Activated T-helper 17 cell treated with anti-CD3 and anti-CD28 coated beads, Interleukin-2, amount 50 U/mL, for 72 hours (primary cell): ENCODE measurements at regions not wholly inside any gene's neighbourhood (a gene's known extent, or its start where the extent isn't known, plus 50 kb on each side); places are given as distances from the start of the nearest gene placed in this dataset.

Experiments used
- ATAC-seq: fragments of 150-1000 bp; cut with Tn5 transposase; replicated peaks from 2 replicates; pipeline ENCODE4 v1.10.0; 2021; ENCODE audit warnings: mild to moderate bottlenecking, moderate library complexity
- H3K27ac Mint-ChIP-seq: one replicate; pipeline ENCODE4 v1.8.0; 2022; ENCODE audit warnings: mixed read lengths
- H3K27me3 Mint-ChIP-seq: one replicate; pipeline ENCODE4 v1.8.0; 2022; ENCODE audit warnings: mixed read lengths
- H3K36me3 Mint-ChIP-seq: one replicate; pipeline ENCODE4 v1.8.0; 2022; ENCODE audit warnings: low read depth, mild to moderate bottlenecking, mixed read lengths
- H3K4me1 Mint-ChIP-seq: one replicate; pipeline ENCODE4 v1.8.0; 2022; ENCODE audit warnings: mixed read lengths
- H3K4me3 Mint-ChIP-seq: one replicate; pipeline ENCODE4 v1.8.0; 2022; ENCODE audit warnings: mild to moderate bottlenecking, mixed read lengths
- H3K9me3 Mint-ChIP-seq: one replicate; pipeline ENCODE4 v1.8.0; 2022; ENCODE audit warnings: mixed read lengths

DNA sequence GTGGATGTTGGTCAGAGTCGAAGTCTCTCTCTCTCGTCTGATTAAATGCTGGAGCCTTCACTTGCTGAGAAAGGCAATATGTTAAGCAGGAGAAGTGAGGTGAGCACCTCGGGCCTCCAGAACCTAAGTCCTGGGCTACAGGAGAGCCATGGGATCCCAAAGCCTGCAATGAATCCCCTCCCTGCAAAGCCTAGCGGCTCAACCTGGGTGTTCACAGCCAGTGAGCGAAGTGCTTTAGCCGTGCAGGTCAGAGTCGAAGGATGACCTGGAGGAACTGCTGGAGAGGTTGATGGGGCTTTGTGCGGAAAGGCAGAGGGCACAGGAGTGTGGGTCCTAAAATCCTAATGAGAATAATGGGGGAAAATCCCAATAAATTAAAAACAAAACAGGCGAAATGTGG, 267.8 kb downstream of the ENGASE start:
- Mint-ChIP-seq H3K36me3 (no peaks in the 10 kb centered on the region), H3K4me1 (no peaks in the 10 kb centered on the region), H3K9me3 (peaks cover 8% of the 10 kb centered on the region), H3K4me3 (no peak overlapping the region), H3K27me3 (peaks cover 44% of the 10 kb centered on the region), H3K27ac (no peak overlapping the region)
- ATAC-seq: no peak

DNA sequence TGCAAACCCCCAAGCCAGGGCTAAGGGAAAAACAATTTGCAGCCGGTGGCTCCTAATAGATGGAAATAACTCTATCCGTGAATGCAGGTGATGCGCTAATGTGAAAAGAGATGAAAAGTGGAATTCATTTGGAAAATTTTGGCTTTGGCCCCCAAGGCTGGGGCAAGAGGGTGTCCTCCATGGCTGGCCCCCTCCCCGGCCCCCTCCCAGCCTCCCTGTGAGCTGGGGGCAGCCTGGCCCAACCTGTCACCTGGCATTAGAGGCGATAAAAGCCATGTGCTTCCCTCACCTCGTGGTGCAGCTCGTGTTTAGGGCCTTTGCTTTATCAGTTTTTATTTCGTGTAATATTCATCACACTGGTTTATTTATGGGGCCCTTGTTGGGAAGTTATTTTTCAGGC, 267.2 kb downstream of the ENGASE start:
- no peak for ATAC-seq
- Mint-ChIP-seq H3K27ac (no peak overlapping the region), H3K4me3 (no peak overlapping the region), H3K27me3 (peaks cover 39% of the 10 kb centered on the region), H3K36me3 (no peaks in the 10 kb centered on the region), H3K9me3 (peaks cover 8% of the 10 kb centered on the region), H3K4me1 (no peaks in the 10 kb centered on the region)

- H3K9me3 Mint-ChIP-seq: peaks cover 8% of the 10 kb centered on the region
- H3K36me3 Mint-ChIP-seq: no peaks in the 10 kb centered on the region
- H3K27me3 Mint-ChIP-seq: peaks cover 36% of the 10 kb centered on the region
- no peak overlapping the region for H3K27ac Mint-ChIP-seq
- H3K4me1 Mint-ChIP-seq: no peaks in the 10 kb centered on the region
- no peak overlapping the region for H3K4me3 Mint-ChIP-seq
- ATAC-seq: no peak
Measured at GRCh38 chr17:79341222-79341780, 266.7 kb downstream of the ENGASE start.

DNA sequence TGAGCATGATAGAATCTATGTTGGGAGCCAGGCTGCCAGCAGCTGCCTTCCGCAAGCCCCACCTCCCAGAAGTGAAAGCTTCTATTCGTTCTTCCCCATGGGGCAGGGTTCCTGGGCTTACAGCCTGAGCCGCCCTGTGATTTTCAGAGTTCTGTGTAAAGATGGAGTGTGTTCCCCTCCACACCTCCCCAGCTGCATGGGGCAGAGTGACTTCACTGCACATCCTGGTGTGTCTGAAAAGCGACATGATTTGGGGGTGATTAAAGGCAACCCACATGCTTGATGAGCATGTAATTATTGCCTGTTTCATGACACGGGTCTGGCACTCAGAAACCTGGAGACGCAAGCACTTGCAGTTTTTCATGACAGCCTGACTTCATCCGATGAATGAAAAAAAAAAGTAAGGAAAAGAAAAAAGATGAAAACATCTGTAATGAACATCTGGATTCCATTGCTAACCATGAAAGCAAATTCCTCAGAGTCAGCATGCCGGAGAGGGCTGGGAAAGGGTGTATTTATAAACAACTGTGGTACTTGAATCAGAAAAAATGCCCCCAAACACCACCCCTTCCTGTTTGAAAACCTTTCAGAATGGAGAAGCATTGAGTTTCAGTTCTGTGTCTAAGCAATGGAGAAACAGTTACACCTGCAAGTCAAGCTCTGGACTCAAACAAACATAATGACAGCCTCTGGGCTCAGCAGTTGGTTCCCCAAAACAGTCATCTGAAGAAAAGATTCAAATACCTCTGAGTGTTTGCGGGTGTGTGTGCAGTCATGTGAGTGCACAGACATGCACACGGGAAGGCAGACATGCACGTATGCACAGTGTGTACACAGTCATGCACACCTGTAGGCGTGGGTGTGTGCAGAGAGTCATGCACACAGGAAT, 266.0 kb downstream of the ENGASE start:
- no peak overlapping the region for H3K4me3 Mint-ChIP-seq
- no peak overlapping the region for H3K27ac Mint-ChIP-seq
- H3K4me1 Mint-ChIP-seq: no peaks in the 10 kb centered on the region
- H3K36me3 Mint-ChIP-seq: no peaks in the 10 kb centered on the region
- no peak for ATAC-seq
- H3K9me3 Mint-ChIP-seq: peaks cover 8% of the 10 kb centered on the region
- H3K27me3 Mint-ChIP-seq: peaks cover 36% of the 10 kb centered on the region

DNA sequence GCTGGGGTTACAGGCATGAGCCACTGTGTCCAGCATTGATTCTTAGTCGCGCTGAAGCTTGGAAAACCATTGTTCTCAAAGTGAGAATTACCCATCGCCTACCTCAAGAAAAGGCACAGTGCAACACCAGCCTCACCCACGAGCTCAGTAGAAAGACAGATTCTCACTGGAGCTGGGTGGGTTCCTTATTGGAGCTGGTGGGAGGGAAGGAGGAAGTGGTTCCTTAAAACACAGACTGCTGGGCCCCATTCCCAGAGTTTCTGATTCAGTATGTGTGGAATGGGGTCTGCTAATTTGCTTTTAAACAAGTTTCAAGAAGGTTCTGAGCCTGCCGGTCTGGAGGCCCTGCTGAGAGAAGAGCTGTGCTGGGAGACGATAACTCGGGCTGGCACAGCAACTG, 264.7 kb downstream of the ENGASE start:
- no peak for ATAC-seq
- Mint-ChIP-seq H3K4me3 (no peak overlapping the region), H3K36me3 (no peaks in the 10 kb centered on the region), H3K27me3 (peaks cover 29% of the 10 kb centered on the region), H3K4me1 (no peaks in the 10 kb centered on the region), H3K27ac (no peak overlapping the region), H3K9me3 (no peaks in the 10 kb centered on the region)

GRCh38 chr17:79338604-79339003, 264.0 kb downstream of the ENGASE start:
- no peak for ATAC-seq
- no peak overlapping the region for H3K27ac Mint-ChIP-seq
- H3K4me3 Mint-ChIP-seq: no peak overlapping the region
- no peaks in the 10 kb centered on the region for H3K36me3 Mint-ChIP-seq
- H3K27me3 Mint-ChIP-seq: peaks cover 33% of the 10 kb centered on the region
- H3K9me3 Mint-ChIP-seq: no peaks in the 10 kb centered on the region
- H3K4me1 Mint-ChIP-seq: no peaks in the 10 kb centered on the region

DNA sequence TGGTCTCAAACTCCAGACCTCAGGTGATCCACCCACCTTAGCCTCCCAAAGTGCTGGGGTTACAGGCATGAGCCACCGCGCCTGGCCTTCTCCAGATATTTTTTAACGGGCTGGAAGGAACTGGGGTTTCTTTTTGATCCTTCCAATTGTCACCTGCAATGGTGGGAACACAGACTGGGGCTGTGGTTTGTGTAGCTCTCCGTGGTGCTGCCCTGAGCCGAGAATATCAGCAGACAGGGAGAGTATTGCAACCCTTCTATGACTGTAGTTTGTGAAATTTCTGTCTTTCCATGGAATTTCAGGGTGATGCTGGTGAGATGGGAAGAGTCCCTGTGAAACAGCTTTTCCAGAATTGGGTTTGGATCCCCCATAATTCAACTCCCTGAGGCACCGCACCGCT, 263.5 kb downstream of the ENGASE start:
- no peak overlapping the region for H3K27ac Mint-ChIP-seq
- ATAC-seq: no peak
- H3K4me3 Mint-ChIP-seq: no peak overlapping the region
- H3K4me1 Mint-ChIP-seq: no peaks in the 10 kb centered on the region
- peaks cover 33% of the 10 kb centered on the region for H3K27me3 Mint-ChIP-seq
- H3K36me3 Mint-ChIP-seq: no peaks in the 10 kb centered on the region
- H3K9me3 Mint-ChIP-seq: no peaks in the 10 kb centered on the region

DNA sequence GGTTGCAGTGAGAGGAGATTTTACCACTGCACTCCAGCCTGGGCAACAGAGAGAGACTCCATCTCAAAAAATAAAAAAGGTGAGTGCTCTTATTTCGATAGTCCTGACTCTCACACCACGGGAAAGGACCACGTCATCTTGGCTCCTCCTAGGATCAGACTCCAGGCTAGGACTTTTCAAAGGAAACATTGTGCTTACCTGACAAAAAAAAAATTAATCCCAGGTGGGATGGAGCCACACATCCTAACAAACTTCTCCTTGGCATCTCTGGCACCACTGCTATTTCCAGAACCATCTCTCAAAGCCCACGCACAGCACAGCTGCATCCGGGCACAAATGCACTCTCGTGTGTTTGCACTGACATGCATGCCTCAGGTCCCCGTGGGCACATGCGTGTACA, 262.4 kb downstream of the ENGASE start:
- Mint-ChIP-seq H3K9me3 (no peaks in the 10 kb centered on the region), H3K4me1 (no peaks in the 10 kb centered on the region), H3K36me3 (no peaks in the 10 kb centered on the region), H3K27ac (no peak overlapping the region), H3K4me3 (no peak overlapping the region), H3K27me3 (peaks cover 39% of the 10 kb centered on the region)
- no peak for ATAC-seq

- Mint-ChIP-seq H3K27ac (no peak overlapping the region), H3K27me3 (peaks cover 46% of the 10 kb centered on the region), H3K4me1 (no peaks in the 10 kb centered on the region), H3K36me3 (no peaks in the 10 kb centered on the region), H3K4me3 (no peak overlapping the region), H3K9me3 (no peaks in the 10 kb centered on the region)
- ATAC-seq: no peak
Measured at GRCh38 chr17:79335456-79335855, 260.8 kb downstream of the ENGASE start.

GRCh38 chr17:79332011-79332554, 257.5 kb downstream of the ENGASE start:
- no peaks in the 10 kb centered on the region for H3K9me3 Mint-ChIP-seq
- no peak overlapping the region for H3K4me3 Mint-ChIP-seq
- no peak overlapping the region for H3K27ac Mint-ChIP-seq
- H3K36me3 Mint-ChIP-seq: no peaks in the 10 kb centered on the region
- no peaks in the 10 kb centered on the region for H3K4me1 Mint-ChIP-seq
- H3K27me3 Mint-ChIP-seq: peaks cover 54% of the 10 kb centered on the region
- ATAC-seq: no peak

DNA sequence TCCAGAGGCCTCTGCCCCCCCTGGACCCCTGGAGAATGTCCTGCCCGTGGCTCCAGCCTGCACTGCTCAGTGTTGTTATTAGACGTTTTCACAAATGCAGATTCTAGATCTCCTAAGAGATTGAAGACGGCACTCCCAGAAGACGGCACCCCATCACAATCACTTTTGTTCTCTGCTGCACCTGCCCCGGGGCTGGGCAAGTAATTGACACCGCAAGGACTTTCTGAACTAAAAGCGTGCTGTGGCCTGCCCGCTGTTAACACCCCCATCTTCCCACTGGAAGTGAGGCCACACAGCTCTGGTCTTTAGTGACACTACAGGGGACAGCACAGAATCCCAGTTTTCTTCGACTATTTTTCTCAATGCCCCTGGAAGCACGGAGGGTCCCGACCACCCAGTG, 256.9 kb downstream of the ENGASE start:
- Mint-ChIP-seq H3K9me3 (no peaks in the 10 kb centered on the region), H3K27me3 (peaks cover 56% of the 10 kb centered on the region), H3K4me1 (no peaks in the 10 kb centered on the region), H3K36me3 (no peaks in the 10 kb centered on the region), H3K4me3 (no peak overlapping the region), H3K27ac (no peak overlapping the region)
- no peak for ATAC-seq

DNA sequence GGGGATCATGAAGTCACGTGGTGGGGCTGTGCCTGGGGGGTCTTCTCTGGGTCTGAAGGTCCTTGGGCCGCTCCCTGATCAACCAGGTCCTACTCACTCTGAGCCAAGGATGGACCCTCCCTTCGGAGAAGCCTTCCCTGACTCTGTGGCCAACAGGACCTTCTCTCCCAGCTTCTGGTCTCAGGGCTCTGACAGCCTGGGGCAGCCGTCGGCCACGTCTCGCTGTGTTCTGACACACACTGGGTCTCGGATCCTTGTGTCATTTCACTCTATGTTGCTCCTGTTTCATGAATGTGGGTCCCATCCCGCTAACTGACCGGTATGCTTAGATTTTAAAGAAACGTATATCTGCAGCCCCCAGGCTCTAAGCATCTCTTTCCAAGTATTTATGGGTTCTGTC, 256.1 kb downstream of the ENGASE start:
- H3K4me1 Mint-ChIP-seq: no peaks in the 10 kb centered on the region
- ATAC-seq: no peak
- H3K36me3 Mint-ChIP-seq: no peaks in the 10 kb centered on the region
- H3K4me3 Mint-ChIP-seq: no peak overlapping the region
- H3K27me3 Mint-ChIP-seq: peaks cover 61% of the 10 kb centered on the region
- H3K27ac Mint-ChIP-seq: no peak overlapping the region
- H3K9me3 Mint-ChIP-seq: no peaks in the 10 kb centered on the region

DNA sequence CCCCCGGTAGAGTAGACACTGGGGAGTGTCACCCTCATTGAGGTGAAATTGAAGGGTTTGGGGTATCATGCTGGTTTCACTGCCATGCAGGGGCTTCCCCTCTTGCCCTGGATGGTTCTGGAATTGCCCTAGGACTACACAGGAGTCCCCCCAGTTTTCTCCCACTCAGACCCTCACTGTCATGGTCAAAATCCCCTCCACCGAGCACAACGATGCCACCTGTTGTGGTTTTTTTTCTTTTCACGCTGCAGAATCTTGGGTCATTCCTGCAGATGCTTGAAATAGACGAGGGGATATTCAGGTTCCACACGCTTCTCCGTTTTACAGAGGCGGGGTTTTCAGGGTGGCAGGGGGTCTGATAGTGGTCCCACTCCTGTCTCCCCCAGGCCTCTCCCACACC, 255.6 kb downstream of the ENGASE start:
- peaks cover 63% of the 10 kb centered on the region for H3K27me3 Mint-ChIP-seq
- ATAC-seq: no peak
- H3K4me1 Mint-ChIP-seq: no peaks in the 10 kb centered on the region
- no peak overlapping the region for H3K4me3 Mint-ChIP-seq
- no peaks in the 10 kb centered on the region for H3K9me3 Mint-ChIP-seq
- H3K36me3 Mint-ChIP-seq: no peaks in the 10 kb centered on the region
- H3K27ac Mint-ChIP-seq: no peak overlapping the region

DNA sequence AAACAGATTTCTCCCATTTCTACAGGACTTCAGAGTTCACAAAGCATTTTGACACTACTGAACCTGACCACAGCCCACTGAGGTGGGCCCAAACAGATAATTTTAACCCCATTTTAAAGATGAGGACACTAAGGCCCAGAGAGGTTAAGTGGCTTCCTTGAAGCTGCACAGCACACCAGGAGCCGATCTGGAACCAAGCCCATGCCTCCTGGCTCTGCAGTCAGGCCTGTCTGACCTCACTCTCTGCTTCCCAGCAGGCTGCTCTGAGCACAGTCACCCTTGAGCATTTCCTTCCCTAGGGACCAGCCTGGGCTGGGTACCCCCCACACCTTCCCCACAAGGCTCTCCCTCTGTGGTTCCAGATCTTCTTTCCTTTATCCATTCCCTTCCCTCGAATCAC, 252.2 kb downstream of the ENGASE start:
- Mint-ChIP-seq H3K36me3 (no peaks in the 10 kb centered on the region), H3K4me1 (no peaks in the 10 kb centered on the region), H3K27me3 (peaks cover 52% of the 10 kb centered on the region), H3K9me3 (no peaks in the 10 kb centered on the region), H3K27ac (no peak overlapping the region), H3K4me3 (no peak overlapping the region)
- ATAC-seq: no peak

DNA sequence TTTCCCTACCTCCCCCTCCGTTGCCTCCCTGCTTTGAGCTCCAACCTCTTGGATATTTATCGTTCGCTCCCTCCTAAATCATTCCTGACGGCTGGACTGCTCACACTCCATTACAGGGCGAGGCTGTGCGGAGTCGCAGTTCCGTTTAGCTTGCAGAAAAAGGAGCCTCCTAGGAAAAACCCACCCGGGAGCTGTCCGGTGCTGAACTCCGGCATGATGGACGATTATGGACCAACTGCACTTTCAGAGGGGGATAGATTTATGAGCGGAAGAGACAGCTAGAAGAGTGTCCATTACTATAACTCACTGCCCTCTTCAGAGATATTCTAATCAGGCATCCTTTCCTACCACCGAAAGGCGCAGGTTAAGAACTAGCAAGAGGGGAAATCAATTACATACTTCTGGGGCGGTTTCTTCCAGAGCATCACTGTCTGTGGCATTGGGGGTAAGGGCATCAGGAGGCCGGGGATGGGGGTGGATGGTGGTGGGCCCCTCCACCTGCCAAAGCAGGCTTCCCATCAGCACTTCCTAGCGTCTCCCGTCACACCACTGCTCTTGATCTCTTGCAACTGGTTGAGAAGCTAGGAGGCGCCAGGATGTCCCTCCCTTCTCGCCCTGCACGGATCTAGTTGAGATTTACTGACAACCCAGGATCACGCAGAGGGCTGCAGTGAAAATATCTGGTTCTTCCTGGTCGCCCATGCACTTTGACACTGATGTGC, 251.2 kb downstream of the ENGASE start:
- no peak overlapping the region for H3K4me3 Mint-ChIP-seq
- H3K4me1 Mint-ChIP-seq: no peaks in the 10 kb centered on the region
- ATAC-seq: no peak
- H3K27me3 Mint-ChIP-seq: peaks cover 50% of the 10 kb centered on the region
- no peaks in the 10 kb centered on the region for H3K36me3 Mint-ChIP-seq
- no peaks in the 10 kb centered on the region for H3K9me3 Mint-ChIP-seq
- no peak overlapping the region for H3K27ac Mint-ChIP-seq
